IMR-90 (cell line): ENCODE measurements at regions not wholly inside any gene's neighbourhood (a gene's known extent, or its start where the extent isn't known, plus 50 kb on each side); places are given as distances from the start of the nearest gene placed in this dataset.

Source experiments
- ATAC-seq: fragments of 200-7000 bp; cut with Tn5 transposase; 2 replicates; pipeline ENCODE4 v1.9.1; 2020; ENCODE audit warnings: low read depth, mild to moderate bottlenecking, moderate library complexity
- BruUV-seq: library from RNA; stranded (reverse); fragments of 400-500 nt; replicated peaks from 2 replicates; lab custom pipeline; 2021; lab: Mats Ljungman, UMichigan
- CTCF ChIA-PET: fragments of 300-600 bp; formaldehyde crosslinking; extraction: SDS; loops from one replicate; lab custom pipeline; 2021; ENCODE audit warnings: antibody characterized with exemption; lab: Yijun Ruan, JAX
- POLR2A ChIA-PET: fragments of 300-600 bp; sonication (Branson Sonifier 250); formaldehyde crosslinking; loops from one replicate; lab custom pipeline; 2022; ENCODE audit warnings: antibody characterized with exemption; ENCODE audit not compliant: unreplicated experiment; lab: Charles Lee
- DNase-seq: peaks from one replicate; pipeline ENCODE4 v3.0.0; 2013
- H2AFZ ChIP-seq: replicated peaks from 2 replicates; pipeline ENCODE3; 2013; ENCODE audit warnings: low read length, mild to moderate bottlenecking; ENCODE audit not compliant: poor library complexity
- H2AK5ac ChIP-seq: 2 replicates; pipeline ENCODE4 v1.6.1; 2013; ENCODE audit warnings: low read depth, low read length, inconsistent platforms
- H2AK9ac ChIP-seq: replicated peaks from 2 replicates; pipeline ENCODE3; 2013; ENCODE audit warnings: mild to moderate bottlenecking, low read depth, low read length, moderate library complexity; ENCODE audit not compliant: poor library complexity
- H2BK120ac ChIP-seq: 2 replicates; pipeline ENCODE4 v1.6.1; 2013; ENCODE audit warnings: low read depth, low read length, inconsistent platforms
- H2BK15ac ChIP-seq: 3 replicates; pipeline ENCODE4 v1.6.1; 2013; ENCODE audit warnings: low read depth, low read length, inconsistent platforms
- H2BK20ac ChIP-seq: 2 replicates; pipeline ENCODE4 v1.6.1; 2013; ENCODE audit warnings: low read depth, mild to moderate bottlenecking, inconsistent platforms, low read length, moderate library complexity
- H2BK5ac ChIP-seq: 2 replicates; pipeline ENCODE4 v1.6.1; 2013; ENCODE audit warnings: mild to moderate bottlenecking, low read depth, low read length, inconsistent platforms; ENCODE audit not compliant: poor library complexity, severe bottlenecking
- H3K14ac ChIP-seq: replicated peaks from 2 replicates; pipeline ENCODE4 v1.6.1; 2013; ENCODE audit warnings: low read depth, low read length, inconsistent platforms
- H3K18ac ChIP-seq: 2 replicates; pipeline ENCODE4 v1.6.1; 2013; ENCODE audit warnings: low read depth, low read length, control low read depth
- H3K23ac ChIP-seq: 2 replicates; pipeline ENCODE4 v1.6.1; 2013; ENCODE audit warnings: low read depth, low read length, inconsistent platforms
- H3K27ac ChIP-seq: 2 replicates; pipeline ENCODE4 v1.5.1; 2013; ENCODE audit warnings: mild to moderate bottlenecking, control low read depth, low read length; ENCODE audit not compliant: insufficient read depth
- H3K27me3 ChIP-seq: 2 replicates; pipeline ENCODE4 v1.6.1; 2013; ENCODE audit warnings: low read length; ENCODE audit not compliant: control insufficient read depth, insufficient read depth
- H3K36me3 ChIP-seq: 2 replicates; pipeline ENCODE4 v1.6.1; 2013; ENCODE audit warnings: low read length, mixed read lengths; ENCODE audit not compliant: control insufficient read depth, insufficient read depth
- H3K4ac ChIP-seq: 2 replicates; pipeline ENCODE4 v1.6.1; 2013; ENCODE audit warnings: low read depth, low read length, inconsistent platforms
- H3K4me1 ChIP-seq: 2 replicates; pipeline ENCODE4 v1.6.1; 2013; ENCODE audit warnings: low read length, mixed read lengths; ENCODE audit not compliant: control insufficient read depth, insufficient read depth
- H3K4me2 ChIP-seq: 2 replicates; pipeline ENCODE4 v1.6.1; 2013; ENCODE audit warnings: low read depth, mild to moderate bottlenecking, control low read depth, low read length, moderate library complexity
- H3K4me3 ChIP-seq: 2 replicates; pipeline ENCODE4 v1.5.1; 2013; ENCODE audit warnings: low read depth, mild to moderate bottlenecking, control low read depth, low read length, moderate library complexity; ENCODE audit not compliant: insufficient read depth
- H3K56ac ChIP-seq: 2 replicates; pipeline ENCODE4 v1.6.1; 2013; ENCODE audit warnings: low read length, inconsistent platforms; ENCODE audit not compliant: insufficient read depth; ENCODE audit errors: extremely low read depth
- H3K79me1 ChIP-seq, 2 experiments: 2 replicates each; pipeline ENCODE4 v1.6.1; 2013; ENCODE audit warnings: low read length in 2 of 2, inconsistent platforms in 1 of 2, low read depth in 1 of 2
- H3K9ac ChIP-seq: 2 replicates; pipeline ENCODE4 v1.6.1; 2013; ENCODE audit warnings: low read depth, low read length, control low read depth
- H3K9me1 ChIP-seq: 2 replicates; pipeline ENCODE4 v1.6.1; 2013; ENCODE audit warnings: low read length, inconsistent platforms; ENCODE audit not compliant: insufficient read depth
- H3K9me3 ChIP-seq: 2 replicates; pipeline ENCODE4 v1.6.1; 2013; ENCODE audit warnings: low read length; ENCODE audit not compliant: control insufficient read depth, insufficient read depth
- H4K20me1 ChIP-seq: 2 replicates; pipeline ENCODE4 v1.6.1; 2013; ENCODE audit warnings: low read length, inconsistent platforms; ENCODE audit not compliant: insufficient read depth
- H4K5ac ChIP-seq: 2 replicates; pipeline ENCODE4 v1.6.1; 2013; ENCODE audit warnings: mild to moderate bottlenecking, low read depth, low read length, control low read depth
- H4K8ac ChIP-seq, 2 experiments: 2 replicates each; pipeline ENCODE4 v1.6.1; 2013; ENCODE audit warnings: low read depth in 2 of 2, low read length in 2 of 2, control low read depth in 1 of 2, inconsistent platforms in 1 of 2
- H4K91ac ChIP-seq: 2 replicates; pipeline ENCODE4 v1.6.1; 2013; ENCODE audit warnings: low read depth, low read length, inconsistent platforms; ENCODE audit not compliant: insufficient read depth
- BHLHE40 ChIP-seq: fragments of 150-350 bp; IDR thresholded peaks from 2 replicates; pipeline ENCODE4 v1.6.1; 2016; ENCODE audit warnings: mild to moderate bottlenecking, low read depth, low read length
- CEBPB ChIP-seq: IDR thresholded peaks from 2 replicates; pipeline ENCODE4 v1.6.1; 2012; ENCODE audit warnings: low read depth, low read length, improper control_type of control experiment
- CTCF ChIP-seq: conservative IDR thresholded peaks from 2 replicates; pipeline ENCODE4 v1.5.1; 2012; ENCODE audit warnings: mild to moderate bottlenecking, low read depth, low read length, improper control_type of control experiment
- FOS ChIP-seq: fragments of 150-350 bp; IDR thresholded peaks from 2 replicates; pipeline ENCODE4 v1.6.1; 2016; ENCODE audit warnings: low read depth, low read length
- MAFK ChIP-seq: IDR thresholded peaks from 2 replicates; pipeline ENCODE4 v1.6.1; 2012; ENCODE audit warnings: low read depth, low read length, improper control_type of control experiment
- MAZ ChIP-seq: IDR thresholded peaks from 2 replicates; pipeline ENCODE4 v1.6.1; 2012; ENCODE audit warnings: low read depth, mild to moderate bottlenecking, low read length, improper control_type of control experiment, moderate library complexity, borderline replicate concordance
- MXI1 ChIP-seq: IDR thresholded peaks from 2 replicates; pipeline ENCODE4 v1.6.1; 2012; ENCODE audit warnings: low read depth, mild to moderate bottlenecking, low read length, moderate library complexity, borderline replicate concordance
- NFE2L2 ChIP-seq: fragments of 150-350 bp; IDR thresholded peaks from 2 replicates; pipeline ENCODE4 v1.6.1; 2016; ENCODE audit warnings: low read depth, mild to moderate bottlenecking, low read length
- POLR2A ChIP-seq: IDR thresholded peaks from 2 replicates; pipeline ENCODE4 v1.6.1; 2012; ENCODE audit warnings: mild to moderate bottlenecking, low read depth, low read length
- RAD21 ChIP-seq: IDR thresholded peaks from 2 replicates; pipeline ENCODE4 v1.6.1; 2012; ENCODE audit warnings: low read length, improper control_type of control experiment
- RCOR1 ChIP-seq: IDR thresholded peaks from 2 replicates; pipeline ENCODE4 v1.6.1; 2012; ENCODE audit warnings: mild to moderate bottlenecking, low read length, improper control_type of control experiment; ENCODE audit not compliant: insufficient replicate concordance
- RFX5 ChIP-seq: IDR thresholded peaks from 2 replicates; pipeline ENCODE4 v1.8.0; 2012; ENCODE audit warnings: low read depth, mild to moderate bottlenecking, low read length, moderate library complexity
- USF2 ChIP-seq: fragments of 150-350 bp; IDR thresholded peaks from 2 replicates; pipeline ENCODE4 v1.6.1; 2017; ENCODE audit warnings: mild to moderate bottlenecking, antibody characterized with exemption, low read length, low read depth
- WGBS, 2 experiments: methylation state at CpG; one replicate each; pipeline versions ENCODE4 v1.1.5 to v1.1.7; 2013; ENCODE audit warnings: missing lambda C conversion rate in 2 of 2; ENCODE audit not compliant: insufficient read length in 1 of 2; ENCODE audit errors: extremely low coverage in 2 of 2; 5-methylcytosine and 5-hydroxymethylcytosine counted together
- dilution Hi-C: fragments of 300-500 bp; cut with HindIII; formaldehyde crosslinking; loops from one replicate; pipeline ENCODE4 v1.14.3; 2018; ENCODE audit warnings: low sequenced_read_pairs; ENCODE audit not compliant: unreplicated experiment
- in situ Hi-C: fragments of 300-500 bp; cut with MboI; formaldehyde crosslinking; loops from 3 replicates; pipeline ENCODE4 v1.14.3; 2019; ENCODE audit warnings: low sequenced_read_pairs, inconsistent platforms, mixed read lengths
- intact Hi-C: fragments of 100-400 bp; cut with micrococcal nuclease; formaldehyde crosslinking; loops from 2 replicates; pipeline ENCODE4 v1.10.0; 2022

DNA sequence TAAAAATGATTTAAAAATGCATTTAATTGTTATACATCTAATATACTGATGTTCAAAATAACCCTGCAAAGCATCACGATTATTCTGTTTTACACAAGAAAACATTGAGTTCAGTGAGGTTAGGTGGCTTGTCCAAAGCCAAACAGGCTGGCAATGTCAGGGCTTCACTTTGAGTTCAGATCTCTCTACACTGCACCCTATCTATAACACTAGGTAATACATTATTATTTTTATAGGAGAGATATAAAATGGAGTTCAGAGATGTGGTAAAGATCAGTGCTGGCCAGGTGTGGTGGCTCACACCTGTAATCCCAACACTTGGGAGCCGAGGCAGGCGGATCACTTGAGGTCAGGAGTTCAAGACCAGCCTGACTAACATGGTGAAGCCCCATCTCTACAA, 165.9 kb upstream of the MYO3A start:
- H3K18ac ChIP-seq = no peak overlapping the region
- POLR2A ChIA-PET = no interaction called here
- H4K5ac ChIP-seq = no peak overlapping the region
- H2BK15ac ChIP-seq = no peak overlapping the region
- H3K27me3 ChIP-seq = no peaks in the 10 kb centered on the region
- DNase-seq (no peak), ATAC-seq (no peak)
- WGBS, 2 experiments = no CpG with 5 or more reads among the region's 3 CpGs
- no peak overlapping the region for H3K4ac ChIP-seq
- dilution Hi-C loops (no loop called here), intact Hi-C loops (no loop called here), in situ Hi-C loops (no loop called here)
- no peak overlapping the region for H2BK5ac ChIP-seq
- H3K14ac ChIP-seq = no peak overlapping the region
- no peaks in the 10 kb centered on the region for H3K36me3 ChIP-seq
- H3K23ac ChIP-seq = no peak overlapping the region
- peaks cover 13% of the 10 kb centered on the region for H3K9me3 ChIP-seq
- H2BK120ac ChIP-seq = no peak overlapping the region
- no peaks in the 10 kb centered on the region for H3K9me1 ChIP-seq
- H3K4me3 ChIP-seq = no peak overlapping the region
- no peak overlapping the region for H3K56ac ChIP-seq
- CTCF ChIA-PET = no interaction called here
- no peak overlapping the region for H2AFZ ChIP-seq
- no peak overlapping the region for H2AK9ac ChIP-seq
- no peaks in the 10 kb centered on the region for H3K79me1 ChIP-seq
- H3K27ac ChIP-seq = no peak overlapping the region
- H4K8ac ChIP-seq = no peak overlapping the region
- no peak overlapping the region for H2AK5ac ChIP-seq
- no peaks in the 10 kb centered on the region for H3K4me1 ChIP-seq
- H3K4me2 ChIP-seq = no peak overlapping the region
- no TSS peak for BruUV-seq
- no peak overlapping the region for H3K9ac ChIP-seq
- H2BK20ac ChIP-seq = no peak overlapping the region
- H4K20me1 ChIP-seq = no peaks in the 10 kb centered on the region
- no peak for TF ChIP-seq RCOR1
- TF ChIP-seq POLR2A = no peak
- no peak for TF ChIP-seq USF2
- TF ChIP-seq BHLHE40 = no peak
- TF ChIP-seq RFX5 = no peak
- no peak for TF ChIP-seq NFE2L2
- TF ChIP-seq CEBPB = no peak
- TF ChIP-seq MAZ = no peak
- no peak for TF ChIP-seq MXI1
- no peak for TF ChIP-seq FOS
- TF ChIP-seq RAD21 = no peak
- TF ChIP-seq CTCF = no peak
- TF ChIP-seq MAFK = no peak
- no peak overlapping the region for H4K91ac ChIP-seq
